Ishikawa (cell line): ENCODE measurements at regions not wholly inside any gene's neighbourhood (a gene's known extent, or its start where the extent isn't known, plus 50 kb on each side); places are given as distances from the start of the nearest gene placed in this dataset.

Source experiments
- EGR1 ChIP-seq: IDR thresholded peaks from 2 replicates; pipeline ENCODE4 v1.6.1; 2012
- MAX ChIP-seq: IDR thresholded peaks from 2 replicates; pipeline ENCODE4 v1.6.1; 2012
- REST ChIP-seq: IDR thresholded peaks from 2 replicates; pipeline ENCODE4 v1.6.1; 2012; ENCODE audit warnings: low read depth, mild to moderate bottlenecking
- TEAD4 ChIP-seq: IDR thresholded peaks from 2 replicates; pipeline ENCODE4 v1.6.1; 2012
- USF1 ChIP-seq: IDR thresholded peaks from 2 replicates; pipeline ENCODE4 v1.6.1; 2012

GRCh38 chr4:128393101-128393704, 105.6 kb upstream of the PGRMC2 start:
- TF ChIP-seq REST, result no peak
- no peak for TF ChIP-seq EGR1
- TF ChIP-seq MAX, result peak; percentile 12; the same call in 1 of the 2 replicates
- TF ChIP-seq USF1, result no peak
- TF ChIP-seq TEAD4, result no peak
